ENCODE measurements at regions not wholly inside any gene's neighbourhood (a gene's known extent, or its start where the extent isn't known, plus 50 kb on each side); places are given as distances from the start of the nearest gene placed in this dataset.

- Histone ChIP-seq H3K4ac (replicated peaks; ENCODE audit: insufficient read length, low read depth, low read length) (no peak overlapping the region), H4K20me1 (replicated peaks in 1 of 2; ENCODE audit: control insufficient read depth in 1 of 2, insufficient read depth in 2 of 2, low read length in 2 of 2) (no peaks in the 10 kb centered on the region), H3K4me2 (ENCODE audit: insufficient read depth in 1 of 2, low read depth in 2 of 2, low read length in 2 of 2) (no peak overlapping the region), H3K79me1 (ENCODE audit: low read depth, low read length) (no peaks in the 10 kb centered on the region), H3K18ac (ENCODE audit: extremely low read depth, low read length) (no peak overlapping the region), H3K79me2 (ENCODE audit: control insufficient read depth in 1 of 2, insufficient read depth in 2 of 2, low read length in 2 of 2) (no peaks in the 10 kb centered on the region), H2BK5ac (ENCODE audit: low read depth, low read length) (no peak overlapping the region), H3K27me3 (replicated peaks in 1 of 4; ENCODE audit: control insufficient read depth in 3 of 4, extremely low read depth in 1 of 4, insufficient read depth in 3 of 4, low read length in 3 of 4) (no peaks in the 10 kb centered on the region), H3K4me3 (ENCODE audit: extremely low read depth in 1 of 4, insufficient read depth in 2 of 4, low read depth in 3 of 4, low read length in 4 of 4) (no peak overlapping the region), H2AFZ (ENCODE audit: low read length) (no peak overlapping the region), H3K23ac (ENCODE audit: insufficient read length) (no peak overlapping the region), H2BK12ac (ENCODE audit: low read depth, low read length) (no peak overlapping the region), H3K27ac (ENCODE audit: low read depth, low read length) (no peak overlapping the region), H3K56ac (replicated peaks; ENCODE audit: insufficient read length, low read depth, low read length) (no peak overlapping the region), H2BK15ac (ENCODE audit: low read length) (no peak overlapping the region), H3K23me2 (ENCODE audit: low read depth, low read length) (no peaks in the 10 kb centered on the region), H3K36me3 (ENCODE audit: control insufficient read depth in 2 of 4, insufficient read depth in 4 of 4, low read length in 3 of 4) (no peaks in the 10 kb centered on the region), H3K4me1 (replicated peaks in 1 of 4; ENCODE audit: control insufficient read depth in 3 of 4, insufficient read depth in 4 of 4, low read length in 3 of 4) (no peaks in the 10 kb centered on the region; a peak in 2 of 7 replicates), H3K9ac (replicated peaks in 1 of 4; ENCODE audit: extremely low read depth in 1 of 4, low read depth in 3 of 4, low read length in 3 of 4) (no peak overlapping the region), H4K91ac (replicated peaks; ENCODE audit: insufficient read length, low read length) (no peak overlapping the region), H4K5ac (ENCODE audit: insufficient read length, low read depth, low read length) (no peak overlapping the region), H2BK20ac (ENCODE audit: low read length) (no peak overlapping the region), H3K9me3 (ENCODE audit: insufficient read depth in 2 of 2, low read depth in 1 of 2, low read length in 1 of 2) (no peaks in the 10 kb centered on the region), H2BK120ac (replicated peaks; ENCODE audit: low read depth, low read length) (no peak overlapping the region), H2AK5ac (ENCODE audit: low read depth, low read length) (no peak overlapping the region), H3K14ac (ENCODE audit: insufficient read length) (no peak overlapping the region), H4K8ac (ENCODE audit: extremely low read depth, insufficient read depth, low read length) (no peak overlapping the region)
- FAIRE-seq (no peak), DNase-seq (ENCODE audit: low read depth in 1 of 2, low spot score in 2 of 2) (no peak)
- CTCF ChIA-PET (ENCODE audit: partially characterized antibody), result interaction anchor here (0.8 to 1.4 kb wide), 5 partner anchors 8 to 34 kb away, joined by 3 to 4 read pairs (median 3); no protein-coding TSS in a partner anchor
- WGBS, 2 experiments (ENCODE audit: extremely low coverage in 1 of 2, insufficient coverage in 1 of 2, insufficient read length in 1 of 2, insufficient replicate concordance in 2 of 2, low coverage in 1 of 2, low lambda C conversion rate in 2 of 2, missing lambda C conversion rate in 1 of 2), result 89% methylated on average over 2 of the region's 2 CpGs; no CpG with 5 or more reads in 1 of the 2 experiments
- POLR2A ChIA-PET (ENCODE audit: partially characterized antibody), result interaction anchor here (2.6 kb wide), 1 partner anchor 253 kb away, joined by 8 read pairs; the partner anchor contains the start of genes KLLN and PTEN
- no peak for TF ChIP-seq PHF8 (conservative IDR thresholded peaks at IDR 0.05; ENCODE audit: low read depth, low read length)
- TF ChIP-seq EGR1 (IDR thresholded peaks at IDR 0.05; ENCODE audit: borderline replicate concordance, low read depth, low read length), result no peak
- no peak for TF ChIP-seq TAF7 (optimal IDR thresholded peaks at IDR 0.05; ENCODE audit: borderline replicate concordance, low read depth, low read length)
- no peak for TF ChIP-seq FOSL1 (IDR thresholded peaks at IDR 0.05; ENCODE audit: insufficient read depth, low read depth, low read length)
- TF ChIP-seq TEAD4 (IDR thresholded peaks at IDR 0.05; ENCODE audit: low read depth, low read length), result no peak
- TF ChIP-seq GABPA (IDR thresholded peaks at IDR 0.05; ENCODE audit: borderline replicate concordance, insufficient read depth, low read length), result no peak
- TF ChIP-seq SAP30 (IDR thresholded peaks at IDR 0.05; ENCODE audit: insufficient read depth, insufficient replicate concordance, low read length), result no peak
- no peak for TF ChIP-seq ATF2 (IDR thresholded peaks at IDR 0.05; ENCODE audit: low read length)
- TF ChIP-seq SP4 (IDR thresholded peaks at IDR 0.05; ENCODE audit: low read length), result no peak
- TF ChIP-seq NANOG (IDR thresholded peaks at IDR 0.05; ENCODE audit: insufficient read depth, low read depth, low read length, poor library complexity, severe bottlenecking), result no peak
- TF ChIP-seq HDAC6 (IDR thresholded peaks at IDR 0.05; ENCODE audit: low read depth, low read length), result no peak
- TF ChIP-seq CBX8 (IDR thresholded peaks at IDR 0.05; ENCODE audit: borderline replicate concordance, low read depth, low read length), result no peak
- no peak for TF ChIP-seq JUND (IDR thresholded peaks at IDR 0.05; ENCODE audit: low read length)
Measured at GRCh38 chr10:88116481-88116880, 253.1 kb downstream of the PTEN start.

All from H1 (cell line).